Suprapubic skin (tissue), 4 donors: ENCODE measurements at regions not wholly inside any gene's neighbourhood (a gene's known extent, or its start where the extent isn't known, plus 50 kb on each side); places are given as distances from the start of the nearest gene placed in this dataset.

Source experiments
- CTCF ChIP-seq, 2 donors: fragments of 200-600 bp in 1 of 2; fragments of 450-650 bp in 1 of 2; sonication (generic) in 1 of 2; IDR thresholded peaks; one replicate each; pipeline ENCODE4 v1.5.1; 2016 to 2019; ENCODE audit warnings: antibody characterized with exemption in 2 of 2, mild to moderate bottlenecking in 1 of 2, moderate library complexity in 1 of 2
- EP300 ChIP-seq: sonication (generic); formaldehyde crosslinking; IDR thresholded peaks from one replicate; pipeline ENCODE4 v1.6.1; 2017; ENCODE audit warnings: antibody characterized with exemption
- POLR2AphosphoS5 ChIP-seq, 3 donors: sonication (generic); formaldehyde crosslinking; IDR thresholded peaks; one replicate each; pipeline ENCODE4 v1.6.1; 2017; ENCODE audit warnings: antibody characterized with exemption in 3 of 3

GRCh38 chr14:53478174-53478573 lies 325.1 kb upstream of the DDHD1 start:
- TF ChIP-seq EP300 = no peak
- TF ChIP-seq POLR2AphosphoS5 (IDR thresholded peaks at IDR 0.05) = no peak
- no peak for TF ChIP-seq CTCF (IDR thresholded peaks at IDR 0.05)
